ENCODE measurements at regions not wholly inside any gene's neighbourhood (a gene's known extent, or its start where the extent isn't known, plus 50 kb on each side); places are given as distances from the start of the nearest gene placed in this dataset.

GRCh38 chr7:41633690-41634089 is 69.2 kb downstream of the INHBA start:
- H3K9me3 Mint-ChIP-seq (ENCODE audit: unreplicated experiment): peaks cover 3% of the 10 kb centered on the region
- no peak for DNase-seq (ENCODE audit: extremely low spot score, unreplicated experiment)
- no peaks in the 10 kb centered on the region for H3K36me3 Mint-ChIP-seq (ENCODE audit: unreplicated experiment)
- no peak overlapping the region for H3K4me3 Mint-ChIP-seq (ENCODE audit: unreplicated experiment)
- H3K27ac Mint-ChIP-seq (ENCODE audit: unreplicated experiment): no peak overlapping the region
- no peaks in the 10 kb centered on the region for H3K27me3 Mint-ChIP-seq (ENCODE audit: unreplicated experiment)
- TF ChIP-seq, protein P1, sequence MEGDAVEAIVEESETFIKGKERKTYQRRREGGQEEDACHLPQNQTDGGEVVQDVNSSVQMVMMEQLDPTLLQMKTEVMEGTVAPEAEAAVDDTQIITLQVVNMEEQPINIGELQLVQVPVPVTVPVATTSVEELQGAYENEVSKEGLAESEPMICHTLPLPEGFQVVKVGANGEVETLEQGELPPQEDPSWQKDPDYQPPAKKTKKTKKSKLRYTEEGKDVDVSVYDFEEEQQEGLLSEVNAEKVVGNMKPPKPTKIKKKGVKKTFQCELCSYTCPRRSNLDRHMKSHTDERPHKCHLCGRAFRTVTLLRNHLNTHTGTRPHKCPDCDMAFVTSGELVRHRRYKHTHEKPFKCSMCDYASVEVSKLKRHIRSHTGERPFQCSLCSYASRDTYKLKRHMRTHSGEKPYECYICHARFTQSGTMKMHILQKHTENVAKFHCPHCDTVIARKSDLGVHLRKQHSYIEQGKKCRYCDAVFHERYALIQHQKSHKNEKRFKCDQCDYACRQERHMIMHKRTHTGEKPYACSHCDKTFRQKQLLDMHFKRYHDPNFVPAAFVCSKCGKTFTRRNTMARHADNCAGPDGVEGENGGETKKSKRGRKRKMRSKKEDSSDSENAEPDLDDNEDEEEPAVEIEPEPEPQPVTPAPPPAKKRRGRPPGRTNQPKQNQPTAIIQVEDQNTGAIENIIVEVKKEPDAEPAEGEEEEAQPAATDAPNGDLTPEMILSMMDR (IDR thresholded peaks at IDR 0.05): no peak
- H3K4me1 Mint-ChIP-seq (ENCODE audit: unreplicated experiment): peaks cover 8% of the 10 kb centered on the region

DNA sequence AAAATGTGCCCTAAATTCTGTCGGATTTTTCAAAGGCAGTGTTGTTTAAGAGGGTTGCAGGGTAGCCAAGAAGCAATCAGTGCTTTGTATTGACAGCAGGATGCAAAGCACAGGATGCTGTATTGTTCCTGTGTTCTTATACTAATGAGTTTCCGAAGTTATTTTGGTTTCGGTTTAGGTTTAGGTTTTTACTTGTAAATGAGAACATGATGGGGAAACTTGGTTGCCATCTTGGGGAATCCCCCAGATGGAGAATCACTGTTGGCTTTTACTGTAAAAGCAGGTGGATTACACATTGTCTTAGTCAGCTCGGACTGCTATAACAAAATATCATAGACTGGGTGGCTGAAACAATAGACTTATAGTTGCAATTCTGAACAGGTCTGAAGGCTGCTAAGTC is 72.1 kb downstream of the INHBA start:
- no peak for DNase-seq (ENCODE audit: extremely low spot score, unreplicated experiment)
- Mint-ChIP-seq H3K36me3 (ENCODE audit: unreplicated experiment) (no peaks in the 10 kb centered on the region), H3K4me3 (ENCODE audit: unreplicated experiment) (no peak overlapping the region), H3K4me1 (ENCODE audit: unreplicated experiment) (no peaks in the 10 kb centered on the region), H3K27me3 (ENCODE audit: unreplicated experiment) (no peaks in the 10 kb centered on the region), H3K9me3 (ENCODE audit: unreplicated experiment) (peaks cover 3% of the 10 kb centered on the region), H3K27ac (ENCODE audit: unreplicated experiment) (no peak overlapping the region)
- TF ChIP-seq, protein P1 (IDR thresholded peaks at IDR 0.05): no peak

GRCh38 chr7:41629711-41630111 is 73.2 kb downstream of the INHBA start:
- Mint-ChIP-seq H3K27me3 (ENCODE audit: unreplicated experiment) (no peaks in the 10 kb centered on the region), H3K4me1 (ENCODE audit: unreplicated experiment) (no peaks in the 10 kb centered on the region), H3K9me3 (ENCODE audit: unreplicated experiment) (peaks cover 3% of the 10 kb centered on the region), H3K4me3 (ENCODE audit: unreplicated experiment) (no peak overlapping the region), H3K36me3 (ENCODE audit: unreplicated experiment) (no peaks in the 10 kb centered on the region), H3K27ac (ENCODE audit: unreplicated experiment) (no peak overlapping the region)
- DNase-seq (ENCODE audit: extremely low spot score, unreplicated experiment): no peak
- TF ChIP-seq, protein P1 (IDR thresholded peaks at IDR 0.05): no peak

- Mint-ChIP-seq H3K27me3 (ENCODE audit: unreplicated experiment) (no peaks in the 10 kb centered on the region), H3K4me3 (ENCODE audit: unreplicated experiment) (no peak overlapping the region), H3K36me3 (ENCODE audit: unreplicated experiment) (no peaks in the 10 kb centered on the region), H3K4me1 (ENCODE audit: unreplicated experiment) (no peaks in the 10 kb centered on the region), H3K27ac (ENCODE audit: unreplicated experiment) (no peak overlapping the region), H3K9me3 (ENCODE audit: unreplicated experiment) (peaks cover 3% of the 10 kb centered on the region)
- no peak for DNase-seq (ENCODE audit: extremely low spot score, unreplicated experiment)
- TF ChIP-seq, protein P1 (IDR thresholded peaks at IDR 0.05): no peak
Observed at GRCh38 chr7:41628901-41629300, 74.0 kb downstream of the INHBA start.

GRCh38 chr7:41627645-41628298 is 75.1 kb downstream of the INHBA start:
- Mint-ChIP-seq H3K4me3 (ENCODE audit: unreplicated experiment) (no peak overlapping the region), H3K27me3 (ENCODE audit: unreplicated experiment) (no peaks in the 10 kb centered on the region), H3K36me3 (ENCODE audit: unreplicated experiment) (peaks cover 2% of the 10 kb centered on the region), H3K27ac (ENCODE audit: unreplicated experiment) (no peak overlapping the region), H3K4me1 (ENCODE audit: unreplicated experiment) (peaks cover 3% of the 10 kb centered on the region), H3K9me3 (ENCODE audit: unreplicated experiment) (peaks cover 3% of the 10 kb centered on the region)
- TF ChIP-seq, protein P1 (IDR thresholded peaks at IDR 0.05): no peak
- no peak for DNase-seq (ENCODE audit: extremely low spot score, unreplicated experiment)

Data from osteocyte (in vitro differentiated cells).